ENCODE measurements at regions not wholly inside any gene's neighbourhood (a gene's known extent, or its start where the extent isn't known, plus 50 kb on each side); places are given as distances from the start of the nearest gene placed in this dataset.

DNA sequence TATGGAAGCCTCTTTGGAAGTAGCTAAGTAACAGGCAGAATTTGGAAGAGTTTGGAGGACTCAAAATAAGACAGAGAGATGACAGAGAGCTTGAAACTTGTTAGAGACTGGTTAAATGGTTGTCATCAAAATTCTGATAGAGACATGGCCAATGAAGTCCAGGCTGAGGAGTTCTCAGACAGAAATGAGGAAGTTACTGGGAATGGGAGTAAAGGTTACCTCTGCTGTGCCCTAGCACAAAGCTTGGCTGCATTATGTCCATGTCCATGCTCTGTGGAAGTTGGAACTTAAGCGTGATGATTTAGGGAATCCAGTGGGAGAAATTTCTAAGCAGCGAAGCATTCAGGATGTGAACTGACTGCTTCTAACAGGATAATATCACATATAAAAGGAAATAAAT, 146.2 kb upstream of the NDST4 start:
- in situ Hi-C loops (cut with MboI; ENCODE audit: low sequenced_read_pairs): no loop called here
- no peak overlapping the region for H4K91ac ChIP-seq (ENCODE audit: insufficient read depth, low read depth, low read length)
- ATAC-seq (ENCODE audit: low read depth) (no peak), DNase-seq (no peak)
- H4K8ac ChIP-seq (ENCODE audit: low read depth in 2 of 2, low read length in 2 of 2): no peak overlapping the region
- no TSS peak for BruUV-seq (replicated peaks)
- no peaks in the 10 kb centered on the region for H3K36me3 ChIP-seq (ENCODE audit: control insufficient read depth, insufficient read depth, low read length)
- no peak overlapping the region for H4K5ac ChIP-seq (ENCODE audit: low read depth, low read length)
- no peak overlapping the region for H2AK5ac ChIP-seq (ENCODE audit: low read depth, low read length)
- no CpG with 5 or more reads among the region's 2 CpGs for WGBS, 2 experiments (ENCODE audit: extremely low coverage in 2 of 2, insufficient read length in 1 of 2)
- H3K4ac ChIP-seq (ENCODE audit: low read depth, low read length): no peak overlapping the region
- no peak overlapping the region for H3K23ac ChIP-seq (ENCODE audit: low read depth, low read length)
- no peak overlapping the region for H3K4me2 ChIP-seq (ENCODE audit: low read depth, low read length)
- CTCF ChIA-PET: no interaction called here
- no peaks in the 10 kb centered on the region for H3K79me1 ChIP-seq (ENCODE audit: low read depth in 1 of 2, low read length in 2 of 2)
- no peak overlapping the region for H2BK15ac ChIP-seq (ENCODE audit: low read depth, low read length)
- H3K14ac ChIP-seq (replicated peaks; ENCODE audit: low read depth, low read length): no peak overlapping the region
- no peak overlapping the region for H2BK120ac ChIP-seq (ENCODE audit: low read depth, low read length)
- H3K4me3 ChIP-seq (ENCODE audit: insufficient read depth, low read depth, low read length): no peak overlapping the region
- H3K18ac ChIP-seq (ENCODE audit: low read depth, low read length): no peak overlapping the region
- dilution Hi-C loops (cut with HindIII; ENCODE audit: low sequenced_read_pairs, unreplicated experiment): no loop called here
- peaks cover 2% of the 10 kb centered on the region; the same call in 1 of the 2 replicates for H3K9me3 ChIP-seq (ENCODE audit: control insufficient read depth, insufficient read depth, low read length)
- POLR2A ChIA-PET (ENCODE audit: unreplicated experiment): no interaction called here
- no peaks in the 10 kb centered on the region for H4K20me1 ChIP-seq (ENCODE audit: insufficient read depth, low read length)
- H3K27ac ChIP-seq (ENCODE audit: insufficient read depth, low read length): no peak overlapping the region
- no peak overlapping the region for H2BK20ac ChIP-seq (ENCODE audit: low read depth, low read length)
- H3K27me3 ChIP-seq (ENCODE audit: control insufficient read depth, insufficient read depth, low read length): no peaks in the 10 kb centered on the region
- H3K4me1 ChIP-seq (ENCODE audit: control insufficient read depth, insufficient read depth, low read length): no peaks in the 10 kb centered on the region
- no peak overlapping the region for H2AK9ac ChIP-seq (replicated peaks; ENCODE audit: low read depth, low read length, poor library complexity)
- no peak for TF ChIP-seq MAZ (IDR thresholded peaks at IDR 0.05; ENCODE audit: borderline replicate concordance, low read depth, low read length)
- TF ChIP-seq POLR2A (IDR thresholded peaks at IDR 0.05; ENCODE audit: low read depth, low read length): no peak
- no peak for TF ChIP-seq RAD21 (IDR thresholded peaks at IDR 0.05; ENCODE audit: low read length)
- TF ChIP-seq, protein P1, sequence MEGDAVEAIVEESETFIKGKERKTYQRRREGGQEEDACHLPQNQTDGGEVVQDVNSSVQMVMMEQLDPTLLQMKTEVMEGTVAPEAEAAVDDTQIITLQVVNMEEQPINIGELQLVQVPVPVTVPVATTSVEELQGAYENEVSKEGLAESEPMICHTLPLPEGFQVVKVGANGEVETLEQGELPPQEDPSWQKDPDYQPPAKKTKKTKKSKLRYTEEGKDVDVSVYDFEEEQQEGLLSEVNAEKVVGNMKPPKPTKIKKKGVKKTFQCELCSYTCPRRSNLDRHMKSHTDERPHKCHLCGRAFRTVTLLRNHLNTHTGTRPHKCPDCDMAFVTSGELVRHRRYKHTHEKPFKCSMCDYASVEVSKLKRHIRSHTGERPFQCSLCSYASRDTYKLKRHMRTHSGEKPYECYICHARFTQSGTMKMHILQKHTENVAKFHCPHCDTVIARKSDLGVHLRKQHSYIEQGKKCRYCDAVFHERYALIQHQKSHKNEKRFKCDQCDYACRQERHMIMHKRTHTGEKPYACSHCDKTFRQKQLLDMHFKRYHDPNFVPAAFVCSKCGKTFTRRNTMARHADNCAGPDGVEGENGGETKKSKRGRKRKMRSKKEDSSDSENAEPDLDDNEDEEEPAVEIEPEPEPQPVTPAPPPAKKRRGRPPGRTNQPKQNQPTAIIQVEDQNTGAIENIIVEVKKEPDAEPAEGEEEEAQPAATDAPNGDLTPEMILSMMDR (conservative IDR thresholded peaks at IDR 0.05; ENCODE audit: low read depth, low read length): no peak
- no peak for TF ChIP-seq CEBPB (IDR thresholded peaks at IDR 0.05; ENCODE audit: low read depth, low read length)
- H3K9me1 ChIP-seq (ENCODE audit: insufficient read depth, low read length): no peaks in the 10 kb centered on the region
- H2AFZ ChIP-seq (replicated peaks; ENCODE audit: low read length, poor library complexity): no peak overlapping the region
- no peak overlapping the region for H3K56ac ChIP-seq (ENCODE audit: extremely low read depth, insufficient read depth, low read length)
- H3K9ac ChIP-seq (ENCODE audit: low read depth, low read length): no peak overlapping the region
- H2BK5ac ChIP-seq (ENCODE audit: low read depth, low read length, poor library complexity, severe bottlenecking): no peak overlapping the region
- intact Hi-C loops (cut with micrococcal nuclease): no loop called here

Measured in IMR-90 (cell line).